HG03575 (cell line): ENCODE measurements at regions not wholly inside any gene's neighbourhood (a gene's known extent, or its start where the extent isn't known, plus 50 kb on each side); places are given as distances from the start of the nearest gene placed in this dataset.
A peak's percentile ranks its signal among the peaks of the same experiment; 100 is the strongest.

Source experiments
- ATAC-seq: cut with Tn5 transposase; IDR thresholded peaks from one replicate; pipeline ENCODE4 v1.9.1; 2021; ENCODE audit not compliant: unreplicated experiment, insufficient number of reproducible peaks, low FRiP score; ENCODE audit errors: extremely low read depth

DNA sequence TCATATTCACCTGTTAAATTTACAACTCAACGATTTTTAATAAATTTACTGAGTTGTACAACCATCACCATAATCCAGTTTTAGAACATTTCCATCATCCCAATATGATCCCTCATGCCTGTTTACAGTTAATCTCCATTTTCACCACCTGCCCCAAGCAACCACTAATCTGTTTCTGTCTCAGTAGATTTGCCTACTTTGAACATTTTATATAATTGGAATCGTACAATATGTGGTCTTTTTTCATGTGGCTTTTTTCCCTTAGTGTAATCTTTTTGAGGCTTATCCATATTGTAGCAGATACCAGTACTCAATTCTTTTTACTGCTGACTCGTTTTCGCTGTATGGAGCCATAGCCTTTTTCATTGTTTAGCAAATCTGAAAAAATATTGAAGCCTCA, 123.3 kb upstream of the STT3B start:
- no peak for ATAC-seq

DNA sequence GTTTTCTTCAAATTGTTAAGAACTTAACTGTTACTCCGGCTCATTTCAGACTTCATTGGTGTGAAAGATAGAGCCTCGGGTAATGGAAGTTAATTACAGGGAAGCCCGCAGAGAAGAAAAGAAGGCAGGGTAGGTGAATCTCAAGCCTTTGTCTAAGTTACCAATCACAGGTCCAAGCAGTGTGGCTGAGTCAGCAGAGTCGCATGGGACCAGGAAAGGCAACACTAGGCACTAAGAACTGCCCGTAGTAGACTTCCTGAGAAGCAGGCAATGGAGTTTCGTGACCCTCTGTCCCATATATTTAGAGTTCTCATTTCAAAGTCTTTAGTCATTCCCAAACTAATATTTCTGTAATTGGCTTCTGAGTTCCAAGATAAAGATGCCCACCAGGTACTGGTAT, 122.9 kb upstream of the STT3B start:
- no peak for ATAC-seq

- ATAC-seq = no peak
These were observed 122.3 kb upstream of the STT3B start for GRCh38 chr3:31410411-31410810.

DNA sequence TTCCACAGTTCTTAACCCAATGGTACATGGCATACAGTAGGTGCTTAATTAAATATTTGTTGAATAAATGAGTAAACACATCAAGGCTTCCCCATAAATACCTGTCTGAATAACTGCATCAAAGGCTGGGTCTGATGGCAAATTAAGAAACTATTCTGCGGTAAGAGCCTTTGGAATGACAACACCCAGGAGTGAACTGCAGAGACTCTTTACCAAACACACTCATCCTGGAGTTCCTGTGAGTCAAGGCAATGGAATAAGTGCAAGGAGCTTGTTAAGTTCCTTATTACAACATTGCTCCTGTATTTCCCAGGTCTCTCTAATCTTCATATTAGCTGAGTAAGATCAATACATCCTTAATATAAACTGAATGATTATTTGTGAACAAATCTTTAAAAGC, 119.9 kb upstream of the STT3B start:
- no peak for ATAC-seq

DNA sequence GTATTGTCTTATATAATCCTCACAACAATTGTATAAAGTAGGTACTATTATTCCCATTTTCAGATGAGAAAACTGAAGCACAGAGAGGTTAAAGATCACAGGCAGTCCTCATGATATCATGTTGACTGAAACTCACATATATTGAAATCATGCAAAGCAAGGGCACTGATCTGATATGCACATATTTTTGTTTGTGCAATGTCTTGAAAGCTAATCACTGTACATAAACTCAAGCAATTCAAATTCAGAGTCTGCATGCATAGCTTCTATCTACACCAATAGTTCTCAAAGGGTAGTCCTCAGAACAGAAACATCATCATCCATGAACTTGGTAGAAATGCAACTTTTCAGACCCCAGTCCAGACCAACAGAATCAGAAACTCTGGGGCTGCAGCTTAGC, 119.2 kb upstream of the STT3B start:
- ATAC-seq = no peak

GRCh38 chr3:31416980-31417379, 115.7 kb upstream of the STT3B start:
- no peak for ATAC-seq

DNA sequence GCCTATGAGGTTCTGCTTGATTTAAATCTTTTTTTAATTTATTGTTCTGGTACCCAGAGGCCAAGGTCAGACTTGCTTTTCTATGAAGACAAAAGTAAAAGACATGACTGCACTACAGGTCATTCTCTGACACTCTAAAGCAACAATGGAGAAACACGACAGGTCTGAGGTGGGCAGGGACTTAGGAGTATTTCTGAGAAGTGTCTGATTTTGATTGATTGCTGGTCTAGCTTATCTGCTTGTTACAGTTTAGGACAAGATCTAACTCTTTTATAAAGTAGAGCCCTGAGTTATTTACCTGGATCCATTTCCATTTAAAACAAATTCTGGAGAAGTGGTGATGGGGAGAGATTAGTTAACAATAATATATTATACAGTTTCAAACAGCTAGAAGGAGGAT, 115.2 kb upstream of the STT3B start:
- ATAC-seq = no peak

DNA sequence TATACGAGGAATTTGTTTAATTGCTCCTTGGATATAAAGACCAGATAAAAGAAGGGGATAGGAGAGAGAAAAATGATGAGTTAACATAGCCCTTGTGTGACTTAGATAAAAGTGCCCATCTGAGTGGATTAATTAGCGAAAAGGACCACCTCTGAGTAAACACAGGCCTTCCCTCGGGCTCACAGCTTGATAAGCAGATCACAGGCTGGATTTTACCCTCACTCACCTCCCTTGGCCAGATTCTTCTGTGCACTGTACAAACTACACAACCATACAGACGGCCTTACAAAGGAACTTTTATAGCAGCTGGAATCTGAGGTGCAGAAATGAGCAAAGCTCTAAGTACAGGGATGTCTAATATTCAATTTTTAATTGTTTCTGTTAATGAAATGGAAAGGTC, 112.4 kb upstream of the STT3B start:
- no peak for ATAC-seq

GRCh38 chr3:31421314-31422048, 111.2 kb upstream of the STT3B start:
- ATAC-seq = peak; percentile 84

DNA sequence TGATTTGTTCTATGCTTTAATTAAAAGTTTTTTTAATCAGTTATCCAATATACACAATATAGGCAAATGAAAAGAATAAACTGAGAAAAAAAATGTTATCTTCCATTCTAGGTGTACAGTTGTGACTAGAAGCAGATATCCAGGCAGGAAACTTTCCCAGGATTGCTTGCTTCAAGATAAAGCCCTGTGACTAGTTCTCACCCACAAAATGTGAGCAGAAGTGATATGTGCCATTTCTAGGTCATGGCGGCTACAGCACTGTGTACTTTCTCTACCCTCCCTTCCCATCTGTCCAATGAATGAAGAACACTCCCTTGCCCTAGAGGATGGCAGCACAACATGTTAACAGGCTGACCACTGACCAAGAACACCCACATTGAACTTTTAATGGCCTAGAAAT, 110.5 kb upstream of the STT3B start:
- no peak for ATAC-seq

DNA sequence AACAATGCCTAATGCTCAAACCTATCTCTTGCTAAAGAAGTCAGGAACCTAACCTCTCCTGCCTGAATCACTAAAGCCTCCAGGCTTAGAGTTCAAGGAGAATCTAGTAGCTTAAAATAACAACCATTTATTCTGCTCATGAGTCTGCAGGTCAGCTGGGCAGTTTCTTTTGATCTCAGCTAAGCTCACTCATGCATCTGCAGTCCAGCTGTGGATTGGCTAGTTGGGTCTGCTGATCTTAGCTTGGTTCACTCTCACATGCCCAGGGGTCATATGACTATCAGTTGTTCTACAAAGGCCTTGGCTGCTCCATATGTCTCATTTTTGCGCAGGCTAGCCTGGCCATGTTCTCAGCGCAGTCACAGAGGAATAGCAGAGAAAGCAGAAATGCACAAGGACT, 109.2 kb upstream of the STT3B start:
- no peak for ATAC-seq

DNA sequence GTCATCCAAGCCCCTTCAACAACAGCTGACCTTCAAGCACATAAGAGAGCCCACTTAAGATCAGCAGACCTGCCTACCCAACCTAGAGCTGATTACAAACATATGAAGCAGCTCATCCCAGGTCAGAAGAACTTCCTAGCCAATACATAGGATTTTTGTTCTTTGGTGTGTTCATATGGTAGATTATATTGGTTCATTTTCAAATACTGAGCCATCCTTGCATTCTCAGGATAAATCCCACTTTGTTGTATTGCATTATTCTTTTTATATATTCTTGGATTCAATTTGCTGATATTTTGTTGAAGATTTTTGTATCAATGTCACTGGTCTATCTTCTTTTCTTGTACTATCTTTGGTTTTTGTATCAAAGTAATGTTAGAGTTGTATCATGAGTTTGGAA, 107.3 kb upstream of the STT3B start:
- ATAC-seq = no peak

GRCh38 chr3:31427623-31428022, 105.1 kb upstream of the STT3B start:
- no peak for ATAC-seq

- no peak for ATAC-seq
These were observed 101.4 kb upstream of the STT3B start for GRCh38 chr3:31431321-31431720.

- no peak for ATAC-seq
These were observed 99.6 kb upstream of the STT3B start for GRCh38 chr3:31432897-31433678.

DNA sequence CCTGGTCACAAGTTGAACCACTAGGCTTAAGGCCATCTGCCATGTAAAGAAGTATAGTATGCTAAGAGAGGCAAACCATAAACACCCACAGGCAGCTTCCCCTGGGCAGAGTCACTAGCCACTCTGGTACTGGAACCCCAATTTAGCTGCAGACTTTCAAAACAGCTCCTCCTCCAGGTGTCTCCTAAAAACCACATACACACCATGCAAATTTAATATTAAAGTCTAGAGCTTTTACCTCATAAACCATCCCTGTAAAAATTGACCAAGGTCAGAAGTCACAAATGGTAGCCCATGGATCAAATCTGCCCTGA, 99.1 kb upstream of the STT3B start:
- no peak for ATAC-seq

- ATAC-seq = no peak
These were observed 97.9 kb upstream of the STT3B start for GRCh38 chr3:31434819-31435218.

GRCh38 chr3:31436830-31437229, 95.9 kb upstream of the STT3B start:
- ATAC-seq = no peak

DNA sequence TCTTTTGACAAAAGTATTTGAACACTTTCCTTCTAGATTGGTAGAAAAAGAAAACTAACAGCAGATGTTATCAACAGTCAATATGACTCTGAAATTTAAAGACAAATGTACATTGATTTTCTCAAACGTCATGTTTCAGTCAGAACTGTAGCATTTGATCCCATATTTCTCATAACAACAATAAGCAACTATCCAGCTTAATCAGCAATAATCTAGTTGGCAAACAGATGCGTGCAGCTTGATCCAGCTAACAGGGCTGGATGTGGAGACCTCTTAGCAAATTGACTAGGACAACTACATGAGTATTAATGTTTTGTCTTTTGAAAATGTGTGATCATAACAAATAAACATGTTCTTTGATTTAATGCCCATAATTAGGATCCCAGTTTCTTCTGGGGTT, 94.0 kb upstream of the STT3B start:
- no peak for ATAC-seq

DNA sequence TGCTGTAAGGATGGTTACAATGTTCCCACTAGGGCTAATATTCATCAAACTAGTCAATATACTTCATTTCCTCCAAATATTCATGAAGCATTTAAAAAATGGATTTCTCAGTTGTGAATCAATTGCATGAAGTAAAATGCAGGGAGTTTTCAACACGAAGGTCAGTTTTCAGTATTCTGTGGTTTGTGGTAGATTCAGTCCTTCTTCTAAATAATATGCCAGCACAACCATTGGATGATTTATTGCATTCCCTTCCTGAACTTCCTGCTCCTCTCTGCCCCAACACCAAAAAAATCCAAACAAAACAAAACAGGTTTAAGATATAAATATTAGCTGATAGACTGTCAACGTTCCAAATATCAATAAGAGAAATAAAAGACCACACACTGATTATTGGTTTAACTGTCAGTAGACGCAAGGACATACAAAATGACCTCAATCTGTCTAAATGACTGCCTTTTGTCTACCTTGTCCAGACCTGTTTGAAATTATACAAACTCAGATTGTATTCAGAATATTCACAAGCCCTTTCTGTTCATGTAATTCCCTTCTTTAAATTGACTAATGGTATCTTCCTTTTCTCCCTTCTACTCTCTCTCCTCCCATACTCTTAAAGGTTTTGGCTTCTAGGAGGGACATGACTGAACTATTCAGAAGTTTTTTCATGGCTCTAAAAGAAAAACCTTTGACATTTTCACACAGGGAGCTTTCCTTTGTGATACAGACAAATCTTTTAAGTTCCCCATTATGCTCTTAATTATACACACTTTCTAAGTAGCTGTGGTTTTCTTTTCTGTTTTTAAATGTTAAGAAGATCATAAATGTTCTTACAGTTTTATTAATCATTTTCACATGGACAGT, 92.6 kb upstream of the STT3B start:
- no peak for ATAC-seq
